Inferior parietal cortex (tissue), 1 donor: ENCODE measurements at regions not wholly inside any gene's neighbourhood (a gene's known extent, or its start where the extent isn't known, plus 50 kb on each side); places are given as distances from the start of the nearest gene placed in this dataset.

ENCODE experiments used
- DNase-seq: peaks from one replicate; pipeline ENCODE4 v3.0.0-alpha.2; 2016; ENCODE audit errors: extremely low spot score

DNA sequence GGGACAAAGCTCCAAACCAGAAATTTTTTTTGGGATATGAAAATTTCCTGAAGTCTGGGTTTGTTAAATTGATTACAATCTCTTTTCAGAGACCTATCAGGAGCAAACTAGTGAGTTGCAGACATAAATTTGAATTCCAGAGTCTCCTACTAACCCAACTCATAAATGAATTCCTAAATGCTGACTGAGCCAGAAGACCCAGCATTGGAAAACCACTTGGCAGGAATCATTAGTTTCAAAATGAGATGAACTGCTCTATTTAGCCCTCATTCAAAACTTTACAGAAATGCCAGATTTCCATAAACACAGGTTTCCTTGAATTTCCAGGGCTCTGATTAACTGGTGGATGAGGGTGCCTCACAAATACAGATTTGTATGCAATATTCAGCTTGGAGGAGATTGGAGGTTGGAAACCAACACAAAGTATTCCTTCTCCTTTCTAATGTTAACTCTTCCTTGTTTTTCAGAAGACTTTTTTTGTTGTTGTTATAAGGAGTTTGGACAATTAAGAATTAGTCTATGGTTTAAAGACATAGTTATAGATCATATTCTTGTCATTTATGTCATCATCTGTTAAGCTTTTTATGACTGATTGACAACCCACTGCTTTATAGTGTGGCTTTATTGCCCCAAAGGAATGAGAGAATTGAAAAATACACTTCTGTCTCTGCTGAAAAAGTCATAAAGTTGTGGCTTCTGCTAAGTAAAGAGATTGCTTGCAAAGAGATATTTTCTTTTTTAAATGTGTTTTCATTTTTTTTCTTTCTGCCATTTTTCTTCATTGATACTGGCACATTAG, 222.8 kb downstream of the HLX start:
- no peak for DNase-seq

DNA sequence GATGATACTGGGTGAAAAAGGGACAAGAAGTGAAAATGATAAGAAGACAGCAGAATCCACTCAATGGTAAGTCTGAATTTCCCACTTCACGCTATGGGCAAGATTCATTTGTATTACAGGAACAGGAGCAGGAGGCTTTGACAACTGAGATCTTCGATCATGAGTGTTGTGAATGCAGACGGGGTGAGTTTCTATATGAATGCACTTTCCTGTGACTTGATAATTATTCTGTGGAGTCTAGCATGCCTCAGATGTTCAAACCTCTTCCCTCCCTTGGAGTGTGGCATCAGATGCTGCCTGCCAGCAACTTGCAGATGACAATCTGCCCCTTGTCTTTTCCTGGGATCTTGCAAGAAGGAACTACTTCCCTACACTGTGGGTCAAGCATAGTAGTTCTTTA, 225.4 kb downstream of the HLX start:
- DNase-seq, result no peak

DNA sequence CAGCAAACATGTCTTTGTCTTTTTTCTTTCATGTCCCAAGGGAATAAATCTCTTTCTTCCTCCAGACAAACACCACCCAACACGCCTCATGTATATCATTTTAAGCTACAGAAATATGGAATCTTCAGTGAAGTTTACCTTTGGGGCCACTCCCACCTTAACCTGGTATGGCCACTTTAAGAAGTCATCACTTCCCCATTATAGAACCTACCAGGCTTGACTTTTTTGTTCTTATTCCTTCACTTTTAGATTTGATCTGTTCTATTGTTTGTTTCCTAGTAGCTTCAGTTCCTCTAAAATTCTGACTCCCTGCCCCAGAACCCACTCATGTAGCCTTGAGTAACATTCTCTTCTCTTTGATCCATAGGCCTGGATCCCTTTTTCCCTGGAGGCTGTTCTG, 226.3 kb downstream of the HLX start:
- DNase-seq, result no peak

DNA sequence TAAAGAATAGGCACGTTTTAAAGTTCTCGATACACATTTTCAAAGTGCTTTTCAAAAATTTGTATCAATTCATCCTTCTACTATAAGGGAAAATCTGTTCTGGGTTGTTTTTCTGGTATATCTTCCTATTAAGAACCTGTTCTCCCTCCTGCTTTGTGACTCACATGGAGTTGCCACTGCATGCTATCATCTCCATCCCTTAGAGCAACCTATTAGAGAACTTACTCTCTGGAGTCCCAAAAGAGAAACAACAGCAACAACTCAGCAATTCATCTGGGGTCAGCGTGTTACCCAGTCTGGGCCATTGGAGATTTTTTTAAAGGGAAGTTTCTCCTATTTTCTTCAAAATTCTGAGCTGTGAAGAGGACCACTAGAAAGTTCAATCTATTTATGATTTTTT, 227.4 kb downstream of the HLX start:
- DNase-seq, result no peak

DNA sequence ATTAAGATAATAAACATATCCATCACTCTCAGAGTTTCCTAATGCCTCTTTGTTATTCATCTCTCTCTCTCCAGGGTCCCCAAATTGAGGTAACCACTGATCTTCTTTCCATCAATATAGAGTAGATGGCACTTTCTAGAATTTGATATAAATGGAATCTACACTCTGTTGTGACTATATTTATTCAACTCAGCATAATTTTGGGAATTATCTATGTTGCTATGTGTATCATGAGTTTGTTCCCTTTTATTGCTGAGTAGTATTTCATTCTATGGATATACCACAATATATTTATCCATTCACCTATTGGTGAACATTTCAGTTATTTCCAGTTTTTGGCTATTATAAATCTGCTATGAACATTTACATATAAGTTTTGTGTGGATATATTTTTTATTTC, 230.7 kb downstream of the HLX start:
- DNase-seq, result no peak

DNA sequence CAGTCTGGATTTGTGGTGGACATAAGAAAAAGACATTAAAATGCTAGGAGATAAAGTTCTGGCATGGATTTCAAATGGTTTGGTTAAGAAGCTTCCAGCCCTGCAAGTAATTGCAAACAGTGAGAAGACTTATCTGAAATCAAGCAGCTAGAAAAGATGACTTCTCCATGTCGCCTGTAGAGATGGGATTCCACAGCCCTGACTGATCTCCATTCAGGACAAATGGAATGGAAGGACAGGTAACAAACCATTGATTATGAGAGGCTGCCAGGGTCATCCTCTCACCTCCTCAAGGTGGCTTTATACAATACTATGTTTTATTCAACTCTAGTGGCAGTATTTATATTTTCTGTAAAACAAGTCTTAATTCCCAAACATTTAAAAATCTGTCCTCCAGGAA, 237.9 kb downstream of the HLX start:
- DNase-seq, result no peak

DNA sequence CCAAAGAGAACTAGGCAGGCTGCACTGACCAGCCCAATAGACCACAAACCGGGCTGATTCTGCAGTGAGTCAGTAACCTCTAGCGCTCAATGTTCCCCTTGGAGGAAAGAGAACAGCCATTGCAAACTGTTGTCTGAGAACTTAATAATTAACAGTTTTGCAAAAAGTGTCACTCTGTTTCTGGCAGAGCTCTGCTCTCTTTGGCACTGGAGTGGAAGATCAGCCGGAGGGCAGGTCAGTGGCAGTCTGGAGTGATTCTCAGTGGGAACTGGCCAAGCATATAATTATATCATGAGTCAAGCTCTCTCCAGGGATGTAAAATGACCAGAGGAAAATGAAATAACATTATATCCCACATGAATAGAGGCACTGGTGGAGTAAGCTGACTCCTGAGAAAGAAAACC, 238.3 kb downstream of the HLX start:
- no peak for DNase-seq

DNA sequence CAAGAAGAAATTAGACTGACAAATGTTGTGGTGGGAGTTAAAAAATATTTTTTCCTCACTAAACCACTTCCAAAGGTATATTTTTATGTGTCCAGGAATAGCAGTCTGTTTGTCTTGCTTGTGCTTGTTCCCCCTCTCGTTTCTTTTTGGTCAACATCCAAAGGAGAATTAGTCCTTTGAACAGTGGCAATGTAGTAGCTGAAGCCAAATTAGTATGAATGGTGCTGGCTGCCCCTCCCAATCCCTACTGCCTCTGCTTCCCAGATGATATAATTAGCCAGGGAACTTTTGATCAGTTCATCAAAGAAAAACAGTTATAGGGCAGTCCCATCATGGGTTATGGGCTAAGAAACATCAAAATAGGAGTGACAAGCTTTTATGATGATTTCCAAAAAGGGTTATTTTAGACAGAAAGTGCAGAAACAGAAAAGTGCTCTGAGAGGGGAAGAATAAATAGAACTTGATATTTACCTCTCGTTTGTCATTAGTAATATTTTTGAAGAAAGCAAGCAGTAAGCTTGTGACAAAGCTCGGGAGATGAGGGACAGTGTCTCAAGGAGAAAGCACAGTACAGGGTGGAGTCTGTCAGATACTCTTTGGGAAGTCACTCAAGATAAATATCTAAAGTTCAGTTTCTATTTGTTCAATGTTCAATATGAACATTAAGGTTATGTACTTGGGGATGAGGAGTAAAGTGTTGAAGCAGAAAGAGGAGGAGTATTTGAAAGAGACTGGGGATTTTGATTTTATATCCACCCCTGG, 239.1 kb downstream of the HLX start:
- DNase-seq, result no peak

DNA sequence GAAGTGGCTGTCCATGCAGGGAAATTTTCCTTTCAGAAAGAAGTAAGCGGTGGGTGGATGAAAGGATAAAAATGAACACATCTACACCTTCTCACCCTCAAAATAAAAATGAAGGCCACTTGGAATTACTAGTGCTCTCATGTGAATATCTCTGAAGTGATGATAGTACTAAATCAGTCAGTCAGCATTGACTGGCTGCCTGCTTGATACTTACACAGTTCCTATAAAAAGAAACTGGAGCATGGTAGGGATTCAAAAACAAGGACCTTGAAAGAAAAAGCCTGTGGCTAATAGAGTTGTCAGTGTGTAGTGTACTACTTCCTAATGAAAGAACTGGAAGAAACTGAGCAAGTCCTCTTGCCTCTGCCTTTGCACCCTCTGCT, 239.7 kb downstream of the HLX start:
- DNase-seq, result no peak

GRCh38 chr1:221122501-221122900, 243.3 kb downstream of the HLX start:
- no peak for DNase-seq

DNA sequence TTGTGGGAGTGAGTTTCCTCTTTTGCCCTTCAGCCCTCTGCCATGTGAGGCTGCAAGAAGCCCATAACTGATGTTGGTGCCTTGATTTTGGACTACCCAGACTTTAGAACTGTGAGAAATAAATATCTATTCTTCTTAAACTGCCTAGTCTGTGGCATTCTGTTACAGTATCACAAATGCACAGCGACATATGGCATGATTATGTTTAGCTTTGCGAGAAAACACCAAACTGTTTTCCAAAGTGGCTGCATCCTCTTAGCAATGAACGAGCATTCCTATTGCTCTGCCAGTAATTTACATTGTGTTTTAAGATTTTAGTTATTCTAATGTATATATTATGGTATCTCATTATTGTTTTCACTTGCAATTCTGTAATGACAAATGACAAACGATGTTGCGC, 246.7 kb downstream of the HLX start:
- no peak for DNase-seq

DNA sequence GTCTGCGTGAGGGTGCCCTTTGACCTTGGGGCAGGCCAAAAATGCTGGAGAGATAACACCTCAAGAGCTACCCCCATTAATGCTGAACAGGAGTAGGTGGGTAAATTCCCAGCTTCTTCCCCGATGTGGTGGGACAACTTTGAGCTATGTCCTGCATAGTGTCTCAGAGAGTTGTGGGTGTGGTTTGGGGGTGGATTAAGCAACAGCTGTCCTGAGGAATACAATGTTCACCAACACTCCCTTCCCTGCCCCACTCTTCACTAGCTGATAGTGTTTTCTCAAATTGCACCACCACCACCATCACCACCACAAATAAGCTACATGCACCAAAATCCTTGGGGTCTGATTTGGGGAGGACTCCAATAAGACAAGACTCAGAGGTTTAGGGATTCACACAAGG, 258.4 kb downstream of the HLX start:
- DNase-seq, result no peak

- DNase-seq, result no peak
Measured at GRCh38 chr1:221138516-221138915, 259.3 kb downstream of the HLX start.

DNA sequence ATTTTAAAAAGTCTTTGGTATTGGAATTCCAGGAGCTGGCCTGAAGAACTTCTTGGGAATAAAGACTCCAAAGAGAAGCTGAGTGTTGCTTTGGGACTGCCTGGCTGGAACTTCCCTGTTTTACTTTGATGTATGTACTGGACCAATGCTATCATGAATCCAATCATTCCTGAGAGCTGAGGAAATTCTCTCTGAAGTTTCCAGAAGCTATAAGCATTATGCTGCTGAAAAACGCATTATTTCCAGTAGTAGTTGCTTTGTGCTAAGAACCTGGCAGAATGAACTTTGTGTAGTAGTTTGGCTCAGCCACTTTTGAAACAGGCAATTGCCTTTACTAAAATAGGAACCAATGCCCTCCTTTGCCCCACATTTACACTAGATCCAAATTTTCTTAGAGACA, 260.7 kb downstream of the HLX start:
- no peak for DNase-seq

DNA sequence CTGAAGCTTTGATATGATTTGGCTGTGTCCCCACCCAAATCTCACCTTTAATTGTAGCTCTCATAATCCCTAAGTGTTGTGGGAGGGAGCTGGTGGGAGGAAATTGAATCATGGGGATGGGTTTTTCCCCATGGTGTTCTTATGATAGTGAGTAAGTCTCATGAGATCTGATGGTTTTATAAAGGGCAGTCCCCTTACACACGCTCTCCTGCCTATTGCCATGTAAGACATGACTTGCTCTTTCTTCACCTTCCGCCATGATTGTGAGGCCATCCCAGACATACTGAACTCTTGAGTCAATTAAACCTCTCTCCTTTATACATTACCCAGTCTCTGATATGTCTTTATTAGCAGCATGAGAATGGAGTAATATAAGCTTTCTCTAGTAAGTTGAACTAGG, 261.9 kb downstream of the HLX start:
- no peak for DNase-seq

- DNase-seq, result no peak
Measured at GRCh38 chr1:221141606-221142285, 262.5 kb downstream of the HLX start.

GRCh38 chr1:221148660-221149059, 269.4 kb downstream of the HLX start:
- no peak for DNase-seq

- DNase-seq, result no peak
Measured at GRCh38 chr1:221149111-221149510, 269.9 kb downstream of the HLX start.

DNA sequence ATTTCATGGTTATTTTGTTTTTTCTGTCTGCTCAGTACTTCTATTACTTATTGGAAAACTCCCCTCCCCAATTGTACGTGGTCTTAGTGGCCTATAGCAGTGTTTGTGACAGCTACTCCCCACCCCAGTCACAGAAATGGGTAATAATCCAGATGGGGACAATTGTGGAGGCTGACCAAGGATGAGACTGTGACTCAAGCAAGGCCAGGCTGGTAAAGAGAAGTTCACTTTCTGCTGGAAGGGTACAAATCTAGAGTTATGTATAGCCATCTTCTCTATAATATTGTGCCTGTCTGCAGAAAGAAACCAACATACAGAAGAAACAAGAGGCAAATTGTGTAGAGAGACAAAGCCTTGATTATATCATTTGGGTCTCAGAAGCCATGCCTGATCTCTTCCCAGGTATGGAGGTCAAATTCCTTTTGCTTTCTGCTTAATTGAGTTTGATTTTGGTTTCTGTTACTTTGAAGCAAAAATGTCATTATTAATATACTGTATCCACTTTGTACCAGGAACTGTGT, 270.4 kb downstream of the HLX start:
- DNase-seq, result no peak

DNA sequence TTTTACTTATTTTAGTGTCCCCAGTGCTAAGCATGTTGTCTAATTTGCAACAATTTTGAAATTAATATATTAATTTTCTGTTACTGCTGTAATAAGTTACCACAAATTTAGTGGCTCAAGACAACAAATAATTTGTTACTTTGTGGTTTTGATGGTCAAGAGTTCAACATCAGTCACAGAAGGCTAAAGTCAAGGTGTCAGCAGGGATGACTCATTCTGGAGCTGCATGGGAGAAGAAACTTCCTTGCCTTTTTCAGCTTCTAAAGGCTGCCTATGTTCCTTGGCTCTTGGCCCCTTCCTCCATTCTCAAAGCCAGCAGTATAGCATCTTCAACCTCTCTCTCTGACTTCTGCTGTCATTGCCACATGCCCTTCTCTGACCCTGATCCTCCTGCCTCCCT, 271.8 kb downstream of the HLX start:
- DNase-seq, result no peak

- DNase-seq, result no peak
Measured at GRCh38 chr1:221154932-221155331, 275.7 kb downstream of the HLX start.

- DNase-seq, result no peak
Measured at GRCh38 chr1:221157026-221157761, 278.0 kb downstream of the HLX start.
